PFSK-1 (cell line): ENCODE measurements at regions not wholly inside any gene's neighbourhood (a gene's known extent, or its start where the extent isn't known, plus 50 kb on each side); places are given as distances from the start of the nearest gene placed in this dataset.

Experiments used
- POLR2AphosphoS5 ChIP-seq: IDR thresholded peaks from 2 replicates; pipeline ENCODE4 v1.6.1; 2012; ENCODE audit warnings: low read depth, mild to moderate bottlenecking, control low read depth, low read length, moderate library complexity
- SIN3A ChIP-seq: IDR thresholded peaks from 2 replicates; pipeline ENCODE4 v1.6.1; 2012; ENCODE audit warnings: mild to moderate bottlenecking, low read length, moderate library complexity, borderline replicate concordance; ENCODE audit not compliant: insufficient read depth
- TAF1 ChIP-seq: IDR thresholded peaks from 2 replicates; pipeline ENCODE4 v1.6.1; 2012; ENCODE audit warnings: low read length, control low read depth, borderline replicate concordance; ENCODE audit not compliant: insufficient read depth
- TF ChIP-seq, protein P1 (sequence below), 2 experiments: IDR thresholded peaks; 2 replicates each; pipeline versions ENCODE4 v1.6.1 to v1.8.0; 2011 to 2012; ENCODE audit warnings: low read depth in 2 of 2, low read length in 2 of 2, control low read depth in 1 of 2, inconsistent platforms in 1 of 2, mild to moderate bottlenecking in 1 of 2, moderate library complexity in 1 of 2; ENCODE audit not compliant: insufficient read depth in 1 of 2

- no peak for TF ChIP-seq SIN3A
- no peak for TF ChIP-seq TAF1
- TF ChIP-seq, protein P1, sequence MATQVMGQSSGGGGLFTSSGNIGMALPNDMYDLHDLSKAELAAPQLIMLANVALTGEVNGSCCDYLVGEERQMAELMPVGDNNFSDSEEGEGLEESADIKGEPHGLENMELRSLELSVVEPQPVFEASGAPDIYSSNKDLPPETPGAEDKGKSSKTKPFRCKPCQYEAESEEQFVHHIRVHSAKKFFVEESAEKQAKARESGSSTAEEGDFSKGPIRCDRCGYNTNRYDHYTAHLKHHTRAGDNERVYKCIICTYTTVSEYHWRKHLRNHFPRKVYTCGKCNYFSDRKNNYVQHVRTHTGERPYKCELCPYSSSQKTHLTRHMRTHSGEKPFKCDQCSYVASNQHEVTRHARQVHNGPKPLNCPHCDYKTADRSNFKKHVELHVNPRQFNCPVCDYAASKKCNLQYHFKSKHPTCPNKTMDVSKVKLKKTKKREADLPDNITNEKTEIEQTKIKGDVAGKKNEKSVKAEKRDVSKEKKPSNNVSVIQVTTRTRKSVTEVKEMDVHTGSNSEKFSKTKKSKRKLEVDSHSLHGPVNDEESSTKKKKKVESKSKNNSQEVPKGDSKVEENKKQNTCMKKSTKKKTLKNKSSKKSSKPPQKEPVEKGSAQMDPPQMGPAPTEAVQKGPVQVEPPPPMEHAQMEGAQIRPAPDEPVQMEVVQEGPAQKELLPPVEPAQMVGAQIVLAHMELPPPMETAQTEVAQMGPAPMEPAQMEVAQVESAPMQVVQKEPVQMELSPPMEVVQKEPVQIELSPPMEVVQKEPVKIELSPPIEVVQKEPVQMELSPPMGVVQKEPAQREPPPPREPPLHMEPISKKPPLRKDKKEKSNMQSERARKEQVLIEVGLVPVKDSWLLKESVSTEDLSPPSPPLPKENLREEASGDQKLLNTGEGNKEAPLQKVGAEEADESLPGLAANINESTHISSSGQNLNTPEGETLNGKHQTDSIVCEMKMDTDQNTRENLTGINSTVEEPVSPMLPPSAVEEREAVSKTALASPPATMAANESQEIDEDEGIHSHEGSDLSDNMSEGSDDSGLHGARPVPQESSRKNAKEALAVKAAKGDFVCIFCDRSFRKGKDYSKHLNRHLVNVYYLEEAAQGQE (IDR thresholded peaks at IDR 0.05; ENCODE audit: insufficient read depth in 1 of 2, low read depth in 2 of 2, low read length in 2 of 2) = no peak
- TF ChIP-seq POLR2AphosphoS5 = no peak
Observed at GRCh38 chr2:133821107-133821760, 253.0 kb upstream of the NCKAP5 start.
